ENCODE measurements at regions not wholly inside any gene's neighbourhood (a gene's known extent, or its start where the extent isn't known, plus 50 kb on each side); places are given as distances from the start of the nearest gene placed in this dataset.
"Not testable (repeated sequence)": the region's sequence is repeated elsewhere in the genome, so short reads cannot be mapped to it uniquely, and the experiment has no call there.

- no peaks in the 10 kb centered on the region for H3K36me3 ChIP-seq (ENCODE audit: insufficient read depth, insufficient read length, low read length)
- no peaks in the 10 kb centered on the region for H3K9me3 ChIP-seq (ENCODE audit: insufficient read depth, low read length)
- H3K4me1 ChIP-seq (ENCODE audit: insufficient read depth, insufficient read length) = no peaks in the 10 kb centered on the region
- no peak for DNase-seq (ENCODE audit: low read depth, low spot score)
- no peak overlapping the region for H3K9ac ChIP-seq (ENCODE audit: insufficient read length, low read depth)
- no peak for TF ChIP-seq SUZ12 (IDR thresholded peaks at IDR 0.05; ENCODE audit: extremely low read depth, insufficient read depth, insufficient read length)
- TF ChIP-seq ZNF274 (IDR thresholded peaks at IDR 0.05; ENCODE audit: low read depth, low read length) = no peak
- no peak for TF ChIP-seq YY1 (IDR thresholded peaks at IDR 0.05; ENCODE audit: insufficient read depth, insufficient read length)
- H3K4me3 ChIP-seq (ENCODE audit: insufficient read length, low read depth) = no peak overlapping the region
- H3K27me3 ChIP-seq (ENCODE audit: insufficient read depth, insufficient read length) = no peaks in the 10 kb centered on the region
Measured at GRCh38 chr4:167854881-167855280, 237.5 kb upstream of the ANXA10 start.

DNA sequence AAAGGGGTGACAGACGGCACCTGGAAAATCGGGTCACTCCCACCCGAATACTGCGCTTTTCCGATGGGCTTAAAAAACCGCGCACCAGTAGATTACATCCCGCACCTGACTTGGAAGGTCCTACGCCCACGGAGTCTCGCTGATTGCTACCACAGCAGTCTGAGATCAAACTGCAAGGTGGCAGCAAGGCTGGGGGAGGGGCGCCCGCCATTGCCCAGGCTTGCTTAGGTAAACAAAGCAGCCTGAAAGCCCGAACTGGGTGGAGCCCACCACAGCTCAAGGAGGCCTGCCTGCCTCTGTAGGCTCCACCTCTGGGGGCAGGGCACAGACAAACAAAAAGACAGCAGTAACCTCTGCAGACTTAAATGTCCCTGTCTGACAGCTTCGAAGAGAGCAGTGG, 234.2 kb upstream of the ANXA10 start:
- not testable (repeated sequence) for H3K9ac ChIP-seq (ENCODE audit: insufficient read length, low read depth); H3K36me3 ChIP-seq (ENCODE audit: insufficient read depth, insufficient read length, low read length); H3K9me3 ChIP-seq (ENCODE audit: insufficient read depth, low read length); H3K4me3 ChIP-seq (ENCODE audit: insufficient read length, low read depth); H3K4me1 ChIP-seq (ENCODE audit: insufficient read depth, insufficient read length); H3K27me3 ChIP-seq (ENCODE audit: insufficient read depth, insufficient read length)
- DNase-seq (ENCODE audit: low read depth, low spot score) = peak; percentile 5

GRCh38 chr4:167867191-167867590, 225.1 kb upstream of the ANXA10 start:
- Histone ChIP-seq H3K4me3 (ENCODE audit: insufficient read length, low read depth) (no peak overlapping the region), H3K27me3 (ENCODE audit: insufficient read depth, insufficient read length) (no peaks in the 10 kb centered on the region), H3K9me3 (ENCODE audit: insufficient read depth, low read length) (no peaks in the 10 kb centered on the region), H3K36me3 (ENCODE audit: insufficient read depth, insufficient read length, low read length) (no peaks in the 10 kb centered on the region), H3K9ac (ENCODE audit: insufficient read length, low read depth) (no peak overlapping the region), H3K4me1 (ENCODE audit: insufficient read depth, insufficient read length) (no peaks in the 10 kb centered on the region)
- DNase-seq (ENCODE audit: low read depth, low spot score) = no peak
- TF ChIP-seq SUZ12 (IDR thresholded peaks at IDR 0.05; ENCODE audit: extremely low read depth, insufficient read depth, insufficient read length) = no peak
- no peak for TF ChIP-seq YY1 (IDR thresholded peaks at IDR 0.05; ENCODE audit: insufficient read depth, insufficient read length)
- TF ChIP-seq ZNF274 (IDR thresholded peaks at IDR 0.05; ENCODE audit: low read depth, low read length) = no peak

DNA sequence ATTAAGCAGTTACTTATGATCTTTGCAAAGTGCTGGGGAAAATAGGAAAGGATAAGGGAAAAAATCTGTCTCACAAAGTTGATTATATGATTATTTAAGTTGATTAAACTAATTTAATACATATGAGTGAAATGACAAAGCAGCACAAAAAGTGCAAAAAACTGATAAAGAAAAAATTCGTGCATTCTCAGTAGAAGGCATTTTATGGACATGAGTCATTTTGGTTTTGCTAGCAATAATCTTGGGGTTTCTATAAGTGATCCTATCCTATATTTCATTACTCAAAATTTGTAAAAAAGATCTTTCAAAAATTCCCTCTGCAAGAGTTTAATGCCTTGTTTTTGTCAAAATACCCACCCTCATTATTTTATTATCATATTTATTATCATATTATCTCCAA, 224.2 kb upstream of the ANXA10 start:
- H3K27me3 ChIP-seq (ENCODE audit: insufficient read depth, insufficient read length) = no peaks in the 10 kb centered on the region
- no peak for TF ChIP-seq ZNF274 (IDR thresholded peaks at IDR 0.05; ENCODE audit: low read depth, low read length)
- no peak for TF ChIP-seq YY1 (IDR thresholded peaks at IDR 0.05; ENCODE audit: insufficient read depth, insufficient read length)
- no peak for TF ChIP-seq SUZ12 (IDR thresholded peaks at IDR 0.05; ENCODE audit: extremely low read depth, insufficient read depth, insufficient read length)
- DNase-seq (ENCODE audit: low read depth, low spot score) = no peak

DNA sequence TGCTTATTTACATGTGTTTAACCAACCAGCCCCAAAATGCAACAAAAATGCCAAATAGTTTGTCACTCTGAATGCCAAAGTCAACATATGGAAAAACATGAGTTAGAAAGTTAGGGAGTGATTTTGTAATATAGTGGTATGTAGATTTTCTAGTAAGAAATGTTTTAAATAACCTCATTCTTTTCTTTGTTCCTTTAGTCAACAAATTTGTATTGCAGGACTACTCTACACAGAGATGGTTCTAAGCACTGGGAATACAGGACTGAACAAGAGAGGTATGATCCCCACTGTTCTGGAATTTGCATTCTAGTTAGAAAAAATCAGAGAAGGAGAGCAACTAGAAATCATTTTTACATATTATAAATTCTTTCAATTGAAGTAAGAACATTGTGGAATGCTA, 218.8 kb upstream of the ANXA10 start:
- Histone ChIP-seq H3K4me1 (ENCODE audit: insufficient read depth, insufficient read length) (no peaks in the 10 kb centered on the region), H3K9ac (ENCODE audit: insufficient read length, low read depth) (no peak overlapping the region), H3K4me3 (ENCODE audit: insufficient read length, low read depth) (no peak overlapping the region), H3K36me3 (ENCODE audit: insufficient read depth, insufficient read length, low read length) (no peaks in the 10 kb centered on the region), H3K27me3 (ENCODE audit: insufficient read depth, insufficient read length) (no peaks in the 10 kb centered on the region), H3K9me3 (ENCODE audit: insufficient read depth, low read length) (no peaks in the 10 kb centered on the region)
- no peak for DNase-seq (ENCODE audit: low read depth, low spot score)
- TF ChIP-seq SUZ12 (IDR thresholded peaks at IDR 0.05; ENCODE audit: extremely low read depth, insufficient read depth, insufficient read length) (no peak), ZNF274 (IDR thresholded peaks at IDR 0.05; ENCODE audit: low read depth, low read length) (no peak), YY1 (IDR thresholded peaks at IDR 0.05; ENCODE audit: insufficient read depth, insufficient read length) (no peak)

More for the DNA sequence above, 224.2 kb upstream of the ANXA10 start:
- Histone ChIP-seq H3K36me3 (ENCODE audit: insufficient read depth, insufficient read length, low read length) (no peaks in the 10 kb centered on the region), H3K4me1 (ENCODE audit: insufficient read depth, insufficient read length) (no peaks in the 10 kb centered on the region), H3K4me3 (ENCODE audit: insufficient read length, low read depth) (no peak overlapping the region), H3K9ac (ENCODE audit: insufficient read length, low read depth) (no peak overlapping the region), H3K9me3 (ENCODE audit: insufficient read depth, low read length) (no peaks in the 10 kb centered on the region)

- H3K4me1 ChIP-seq (ENCODE audit: insufficient read depth, insufficient read length); H3K9me3 ChIP-seq (ENCODE audit: insufficient read depth, low read length); H3K27me3 ChIP-seq (ENCODE audit: insufficient read depth, insufficient read length); H3K4me3 ChIP-seq (ENCODE audit: insufficient read length, low read depth); DNase-seq (ENCODE audit: low read depth, low spot score); H3K36me3 ChIP-seq (ENCODE audit: insufficient read depth, insufficient read length, low read length); H3K9ac ChIP-seq (ENCODE audit: insufficient read length, low read depth): not testable (repeated sequence)
Measured at GRCh38 chr4:167876091-167876490, 216.2 kb upstream of the ANXA10 start.

DNA sequence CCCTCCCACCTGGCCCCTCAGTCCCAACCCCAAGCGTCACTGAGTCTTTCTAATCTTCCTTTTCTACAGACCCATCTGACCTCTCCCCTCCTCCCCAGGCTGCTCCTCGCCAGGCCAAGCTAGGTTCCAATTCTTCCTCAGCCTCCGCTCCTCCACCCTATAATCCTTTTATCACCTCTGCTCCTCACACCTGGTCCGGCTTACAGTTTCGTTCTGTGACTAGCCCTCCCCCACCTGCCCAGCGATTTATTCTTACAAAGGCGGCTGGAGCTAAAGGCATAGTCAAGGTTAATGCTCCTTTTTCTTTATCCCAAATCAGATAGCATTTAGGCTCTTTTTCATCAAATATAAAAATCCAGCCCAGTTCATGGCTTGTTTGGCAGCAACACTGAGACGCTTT, 214.5 kb upstream of the ANXA10 start:
- H3K9me3 ChIP-seq (ENCODE audit: insufficient read depth, low read length); H3K36me3 ChIP-seq (ENCODE audit: insufficient read depth, insufficient read length, low read length); H3K9ac ChIP-seq (ENCODE audit: insufficient read length, low read depth); H3K4me3 ChIP-seq (ENCODE audit: insufficient read length, low read depth); DNase-seq (ENCODE audit: low read depth, low spot score); H3K27me3 ChIP-seq (ENCODE audit: insufficient read depth, insufficient read length); H3K4me1 ChIP-seq (ENCODE audit: insufficient read depth, insufficient read length): not testable (repeated sequence)

GRCh38 chr4:167883266-167883665, 209.1 kb upstream of the ANXA10 start:
- H3K27me3 ChIP-seq (ENCODE audit: insufficient read depth, insufficient read length) = no peaks in the 10 kb centered on the region
- peaks cover 11% of the 10 kb centered on the region; the same call in 1 of the 2 replicates for H3K9me3 ChIP-seq (ENCODE audit: insufficient read depth, low read length)
- H3K36me3 ChIP-seq (ENCODE audit: insufficient read depth, insufficient read length, low read length) = no peaks in the 10 kb centered on the region
- TF ChIP-seq YY1 (IDR thresholded peaks at IDR 0.05; ENCODE audit: insufficient read depth, insufficient read length) = no peak
- TF ChIP-seq ZNF274 (IDR thresholded peaks at IDR 0.05; ENCODE audit: low read depth, low read length) = no peak
- TF ChIP-seq SUZ12 (IDR thresholded peaks at IDR 0.05; ENCODE audit: extremely low read depth, insufficient read depth, insufficient read length) = no peak
- H3K4me3 ChIP-seq (ENCODE audit: insufficient read length, low read depth) = no peak overlapping the region
- no peak for DNase-seq (ENCODE audit: low read depth, low spot score)
- no peaks in the 10 kb centered on the region for H3K4me1 ChIP-seq (ENCODE audit: insufficient read depth, insufficient read length)
- no peak overlapping the region for H3K9ac ChIP-seq (ENCODE audit: insufficient read length, low read depth)
